GM12891 (cell line): ENCODE measurements at regions not wholly inside any gene's neighbourhood (a gene's known extent, or its start where the extent isn't known, plus 50 kb on each side); places are given as distances from the start of the nearest gene placed in this dataset.

Experiments
- PAX5 ChIP-seq: IDR thresholded peaks from 2 replicates; pipeline ENCODE4 v1.6.1; 2011; ENCODE audit warnings: low read length, moderate library complexity, mild to moderate bottlenecking; ENCODE audit not compliant: insufficient read depth, severe bottlenecking
- POLR2A ChIP-seq: IDR thresholded peaks from 2 replicates; pipeline ENCODE4 v1.6.1; 2011; ENCODE audit warnings: low read depth, low read length, control low read depth
- POLR2AphosphoS5 ChIP-seq: IDR thresholded peaks from 2 replicates; pipeline ENCODE4 v1.6.1; 2011; ENCODE audit warnings: low read depth, low read length, control low read depth
- POU2F2 ChIP-seq: IDR thresholded peaks from 2 replicates; pipeline ENCODE4 v1.6.1; 2011; ENCODE audit warnings: low read depth, mild to moderate bottlenecking, control low read depth, low read length, moderate library complexity
- SPI1 ChIP-seq: IDR thresholded peaks from 2 replicates; pipeline ENCODE4 v1.6.1; 2011; ENCODE audit warnings: low read depth, low read length, control low read depth
- TAF1 ChIP-seq: IDR thresholded peaks from 2 replicates; pipeline ENCODE4 v1.6.1; 2011; ENCODE audit warnings: low read depth, low read length, control low read depth

- TF ChIP-seq POLR2A (no peak), POLR2AphosphoS5 (no peak), TAF1 (no peak), SPI1 (no peak), POU2F2 (no peak), PAX5 (no peak)
Observed at GRCh38 chr7:69109879-69110278, 488.4 kb upstream of the AUTS2 start.
